Fibroblast of peridontal ligament (primary cell): ENCODE measurements at regions not wholly inside any gene's neighbourhood (a gene's known extent, or its start where the extent isn't known, plus 50 kb on each side); places are given as distances from the start of the nearest gene placed in this dataset.

Experiments used
- DNase-seq: peaks from one replicate; pipeline ENCODE4 v3.0.0-alpha.2; 2010; ENCODE audit errors: extremely low read depth

- DNase-seq, result no peak
These were observed 975.2 kb upstream of the GHITM start for GRCh38 chr10:83164156-83164555.

GRCh38 chr10:83165265-83165664, 974.0 kb upstream of the GHITM start:
- DNase-seq, result peak; percentile 0

- no peak for DNase-seq
These were observed 973.0 kb upstream of the GHITM start for GRCh38 chr10:83166344-83166743.

- no peak for DNase-seq
These were observed 972.2 kb upstream of the GHITM start for GRCh38 chr10:83167081-83167480.

- DNase-seq, result no peak
These were observed 962.4 kb upstream of the GHITM start for GRCh38 chr10:83176901-83177300.

GRCh38 chr10:83178526-83178925, 960.8 kb upstream of the GHITM start:
- no peak for DNase-seq

GRCh38 chr10:83179371-83179770, 959.9 kb upstream of the GHITM start:
- DNase-seq, result no peak

GRCh38 chr10:83182076-83182475, 957.2 kb upstream of the GHITM start:
- DNase-seq, result no peak

GRCh38 chr10:83184641-83185040, 954.7 kb upstream of the GHITM start:
- no peak for DNase-seq

GRCh38 chr10:83190614-83191013, 948.7 kb upstream of the GHITM start:
- no peak for DNase-seq

- DNase-seq, result peak; percentile 0
These were observed 946.3 kb upstream of the GHITM start for GRCh38 chr10:83193026-83193425.

GRCh38 chr10:83195021-83195420, 944.3 kb upstream of the GHITM start:
- DNase-seq, result no peak

GRCh38 chr10:83199374-83199773, 939.9 kb upstream of the GHITM start:
- DNase-seq, result no peak

- DNase-seq, result no peak
These were observed 933.4 kb upstream of the GHITM start for GRCh38 chr10:83205861-83206260.

- DNase-seq, result peak; percentile 47
These were observed 926.5 kb upstream of the GHITM start for GRCh38 chr10:83212632-83213334.

- DNase-seq, result peak; percentile 0
These were observed 925.2 kb upstream of the GHITM start for GRCh38 chr10:83214136-83214535.

- no peak for DNase-seq
These were observed 921.1 kb upstream of the GHITM start for GRCh38 chr10:83218205-83218604.

GRCh38 chr10:83222300-83222699, 917.0 kb upstream of the GHITM start:
- no peak for DNase-seq

GRCh38 chr10:83222832-83223742, 916.2 kb upstream of the GHITM start:
- DNase-seq, result no peak

GRCh38 chr10:83225781-83226180, 913.5 kb upstream of the GHITM start:
- no peak for DNase-seq

GRCh38 chr10:83229991-83230390, 909.3 kb upstream of the GHITM start:
- DNase-seq, result no peak

- no peak for DNase-seq
These were observed 905.6 kb upstream of the GHITM start for GRCh38 chr10:83233691-83234090.

GRCh38 chr10:83248106-83248631, 891.1 kb upstream of the GHITM start:
- DNase-seq, result no peak
